A549 (cell line): ENCODE measurements at regions not wholly inside any gene's neighbourhood (a gene's known extent, or its start where the extent isn't known, plus 50 kb on each side); places are given as distances from the start of the nearest gene placed in this dataset.
A peak's percentile ranks its signal among the peaks of the same experiment; 100 is the strongest.

ENCODE experiments used
- ATAC-seq, 2 experiments: fragments of 200-7000 bp in 1 of 2; fragments of >200 bp in 1 of 2; cut with Nextera tagmentation in 1 of 2; cut with Tn5 transposase in 1 of 2; 3 replicates each; pipeline versions ENCODE4 v1.8.0 to v1.9.1; 2018 to 2020; ENCODE audit warnings: mild to moderate bottlenecking in 1 of 2, moderate library complexity in 1 of 2
- CTCF ChIA-PET: fragments of 300-600 bp; sonication (Branson Sonifier 250); formaldehyde crosslinking; extraction: SDS; loops from one replicate; lab custom pipeline; 2021; ENCODE audit warnings: antibody characterized with exemption, inconsistent platforms; lab: Yijun Ruan, JAX
- POLR2A ChIA-PET: fragments of 350-600 bp; formaldehyde crosslinking; extraction: SDS; loops from one replicate; lab custom pipeline; 2021; ENCODE audit warnings: antibody characterized with exemption, inconsistent platforms; lab: Yijun Ruan, JAX
- DNase-seq, 2 experiments: peaks; one replicate each; pipeline versions ENCODE4 v3.0.0 to v3.0.0-alpha.2; 2011 to 2016; ENCODE audit warnings: low read depth in 1 of 2, low spot score in 1 of 2
- FAIRE-seq: peaks from 2 replicates; lab custom pipeline; 2011; peaks lifted over from hg19 to GRCh38; lab: Jason Lieb, UNC
- H3K27ac ChIP-seq, 2 experiments: fragments of >200 bp; sonication (Bioruptor Twin); formaldehyde crosslinking; 3 replicates each; pipeline ENCODE4 v1.5.1; 2016 to 2017
- H3K4me1 ChIP-seq: fragments of >200 bp; sonication (Bioruptor Twin); formaldehyde crosslinking; 3 replicates; pipeline ENCODE4 v1.6.1; 2016
- H3K4me2 ChIP-seq: fragments of >200 bp; sonication (Bioruptor Twin); formaldehyde crosslinking; 3 replicates; pipeline ENCODE4 v1.6.1; 2016
- H3K4me3 ChIP-seq: fragments of >200 bp; sonication (Bioruptor Twin); formaldehyde crosslinking; 3 replicates; pipeline ENCODE4 v1.5.1; 2016
- H3K9me3 ChIP-seq: fragments of >200 bp; sonication (Bioruptor Twin); formaldehyde crosslinking; 3 replicates; pipeline ENCODE4 v1.6.1; 2016
- CBX2 ChIP-seq: fragments of 200-600 bp; sonication (generic); IDR thresholded peaks from 2 replicates; pipeline ENCODE4 v1.6.1; 2016; ENCODE audit warnings: low read depth, mild to moderate bottlenecking, borderline replicate concordance
- CEBPB ChIP-seq, 2 experiments: fragments of >200 bp in 1 of 2; sonication (Bioruptor Twin) in 1 of 2; formaldehyde crosslinking in 1 of 2; IDR thresholded peaks; 2 replicates each; pipeline ENCODE4 v1.6.1; 2012 to 2016
- CHD2 ChIP-seq: fragments of 150-350 bp; IDR thresholded peaks from 2 replicates; pipeline ENCODE4 v1.6.1; 2014; ENCODE audit warnings: low read length; ENCODE audit not compliant: partially characterized antibody
- CHD4 ChIP-seq: fragments of 200-600 bp; sonication (generic); IDR thresholded peaks from 2 replicates; pipeline ENCODE4 v1.6.1; 2016; ENCODE audit warnings: antibody characterized with exemption, mild to moderate bottlenecking, borderline replicate concordance
- EHF ChIP-seq: fragments of 250-450 bp; sonication (Bioruptor Pico); IDR thresholded peaks from 2 replicates; pipeline ENCODE4 v1.5.0; 2020; ENCODE audit warnings: mild to moderate bottlenecking
- EP300 ChIP-seq, 2 experiments: fragments of >200 bp; sonication (Bioruptor Twin); formaldehyde crosslinking; IDR thresholded peaks; 2 replicates in 1 of 2; 3 replicates in 1 of 2; pipeline ENCODE4 v1.6.1; 2016 to 2017
- HEYL ChIP-seq: fragments of 250-450 bp; sonication (Bioruptor Pico); IDR thresholded peaks from 2 replicates; pipeline ENCODE4 v1.8.0; 2021; ENCODE audit warnings: mild to moderate bottlenecking, moderate library complexity
- HOXA7 ChIP-seq: fragments of 250-450 bp; sonication (Bioruptor Pico); IDR thresholded peaks from 2 replicates; pipeline ENCODE4 v1.5.0; 2020; ENCODE audit warnings: mild to moderate bottlenecking, moderate library complexity
- HOXB5 ChIP-seq: fragments of 250-450 bp; sonication (Bioruptor Pico); IDR thresholded peaks from 2 replicates; pipeline ENCODE4 v1.5.0; 2020; ENCODE audit warnings: mild to moderate bottlenecking, moderate library complexity
- JUN ChIP-seq, 2 experiments: fragments of >200 bp; sonication (Bioruptor Twin); formaldehyde crosslinking; IDR thresholded peaks; 2 replicates in 1 of 2; 3 replicates in 1 of 2; pipeline ENCODE4 v1.6.1; 2016 to 2017
- KDM1A ChIP-seq: fragments of 200-600 bp; sonication (generic); IDR thresholded peaks from 2 replicates; pipeline ENCODE4 v1.6.1; 2016; ENCODE audit warnings: low read depth, mild to moderate bottlenecking
- KDM5A ChIP-seq: fragments of 200-600 bp; sonication (generic); IDR thresholded peaks from 2 replicates; pipeline ENCODE4 v1.6.1; 2016; ENCODE audit warnings: antibody characterized with exemption, mild to moderate bottlenecking
- MAZ ChIP-seq: fragments of 150-350 bp; IDR thresholded peaks from 2 replicates; pipeline ENCODE4 v1.6.1; 2014; ENCODE audit warnings: antibody characterized with exemption, low read depth, low read length, borderline replicate concordance
- NFE2L2 ChIP-seq: fragments of 150-350 bp; conservative IDR thresholded peaks from 2 replicates; pipeline ENCODE4 v1.6.1; 2014; ENCODE audit warnings: low read length
- NPAS2 ChIP-seq: fragments of 250-450 bp; sonication (Bioruptor Pico); IDR thresholded peaks from 2 replicates; pipeline ENCODE4 v1.8.0; 2022; ENCODE audit warnings: mild to moderate bottlenecking, moderate library complexity, borderline replicate concordance
- NR3C1 ChIP-seq: fragments of >200 bp; sonication (Bioruptor Twin); formaldehyde crosslinking; IDR thresholded peaks from 3 replicates; pipeline ENCODE4 v1.6.1; 2017
- PHF8 ChIP-seq: fragments of 200-600 bp; sonication (generic); IDR thresholded peaks from 2 replicates; pipeline ENCODE4 v1.6.1; 2016; ENCODE audit warnings: low read depth, mild to moderate bottlenecking, antibody characterized with exemption, moderate library complexity, borderline replicate concordance
- RCOR1 ChIP-seq: fragments of 150-350 bp; IDR thresholded peaks from 2 replicates; pipeline ENCODE4 v1.6.1; 2014; ENCODE audit warnings: antibody characterized with exemption, low read length, low read depth
- RFX5 ChIP-seq: fragments of 450-650 bp; IDR thresholded peaks from 2 replicates; pipeline ENCODE4 v1.7.1; 2014; ENCODE audit warnings: antibody characterized with exemption, mild to moderate bottlenecking, moderate library complexity
- RNF2 ChIP-seq: fragments of 200-600 bp; sonication (generic); IDR thresholded peaks from 2 replicates; pipeline ENCODE4 v1.6.1; 2016; ENCODE audit warnings: low read depth, mild to moderate bottlenecking, antibody characterized with exemption, moderate library complexity, borderline replicate concordance
- SMC3 ChIP-seq: fragments of >200 bp; sonication (Bioruptor Twin); formaldehyde crosslinking; IDR thresholded peaks from 3 replicates; pipeline ENCODE4 v1.6.1; 2018; ENCODE audit warnings: inconsistent platforms
- SREBF2 ChIP-seq: fragments of 450-650 bp; IDR thresholded peaks from 2 replicates; pipeline ENCODE4 v1.6.1; 2014; ENCODE audit warnings: mild to moderate bottlenecking, moderate library complexity
- TFCP2L1 ChIP-seq: fragments of 250-450 bp; sonication (Bioruptor Pico); IDR thresholded peaks from 2 replicates; pipeline ENCODE4 v1.5.0; 2021; ENCODE audit warnings: mild to moderate bottlenecking
- ZC3H11A ChIP-seq: fragments of 450-650 bp; IDR thresholded peaks from 2 replicates; pipeline ENCODE4 v1.6.1; 2014; ENCODE audit warnings: antibody characterized with exemption, mild to moderate bottlenecking
- ZNF302 ChIP-seq: fragments of 250-450 bp; sonication (Bioruptor Pico); IDR thresholded peaks from 2 replicates; pipeline ENCODE4 v1.9.0; 2021; ENCODE audit warnings: inconsistent platforms, mild to moderate bottlenecking, moderate library complexity
- WGBS: methylation state at CpG from one replicate; pipeline ENCODE4 v1.1.6; 2017; ENCODE audit errors: missing lambda C conversion rate; 5-methylcytosine and 5-hydroxymethylcytosine counted together
- TF ChIP-seq, protein P1 (sequence below): IDR thresholded peaks from 2 replicates; pipeline ENCODE4 v1.6.1; 2012; ENCODE audit warnings: low read depth, borderline replicate concordance
- TF ChIP-seq, protein P2 (sequence below): fragments of >200 bp; sonication (Bioruptor Twin); formaldehyde crosslinking; IDR thresholded peaks from 2 replicates; pipeline ENCODE4 v1.6.1; 2016
- TF ChIP-seq, protein P3 (sequence below): fragments of 450-650 bp; IDR thresholded peaks from 2 replicates; pipeline ENCODE4 v1.6.1; 2014; ENCODE audit warnings: antibody characterized with exemption
- TF ChIP-seq, protein P4 (sequence below): fragments of 250-450 bp; sonication (Bioruptor Pico); IDR thresholded peaks from 2 replicates; pipeline ENCODE4 v1.5.0; 2020; ENCODE audit warnings: low read depth, mild to moderate bottlenecking, moderate library complexity
- TF ChIP-seq, protein P5 (sequence below): IDR thresholded peaks from 2 replicates; pipeline ENCODE4 v1.6.1; 2012
- TF ChIP-seq, protein P6 (sequence below): fragments of 250-450 bp; sonication (Bioruptor Pico); IDR thresholded peaks from 2 replicates; pipeline ENCODE4 v1.5.0; 2021; ENCODE audit warnings: mild to moderate bottlenecking, moderate library complexity, borderline replicate concordance

DNA sequence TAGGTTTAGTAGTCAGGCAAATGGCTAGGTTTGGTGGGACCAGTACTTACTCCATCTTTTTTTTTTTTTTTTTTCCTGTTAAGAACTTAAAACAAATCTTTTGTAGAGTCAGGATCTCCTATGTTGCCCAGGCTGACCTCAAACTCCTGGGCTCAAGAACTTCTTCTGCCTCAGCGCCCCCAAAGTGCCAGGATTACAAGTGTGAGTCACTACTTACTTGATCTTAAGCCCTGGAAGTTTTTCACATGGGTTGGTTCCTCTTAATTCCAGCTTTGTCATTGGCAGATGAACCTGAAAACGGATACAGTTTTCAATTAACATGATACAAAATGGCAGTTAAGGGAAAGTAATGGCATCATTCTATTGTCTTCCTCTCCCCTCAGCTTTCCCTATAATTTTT is 179.4 kb upstream of the JAG1 start:
- peak; percentile 13 for FAIRE-seq
- Histone ChIP-seq H3K4me2 (no peak overlapping the region), H3K9me3 (no peaks in the 10 kb centered on the region), H3K27ac (peak overlapping the region; percentile 29 to 89; a peak in 3 of 6 replicates), H3K4me1 (peaks cover 61% of the 10 kb centered on the region), H3K4me3 (no peak overlapping the region)
- no peak for ATAC-seq
- TF ChIP-seq, protein P1, sequence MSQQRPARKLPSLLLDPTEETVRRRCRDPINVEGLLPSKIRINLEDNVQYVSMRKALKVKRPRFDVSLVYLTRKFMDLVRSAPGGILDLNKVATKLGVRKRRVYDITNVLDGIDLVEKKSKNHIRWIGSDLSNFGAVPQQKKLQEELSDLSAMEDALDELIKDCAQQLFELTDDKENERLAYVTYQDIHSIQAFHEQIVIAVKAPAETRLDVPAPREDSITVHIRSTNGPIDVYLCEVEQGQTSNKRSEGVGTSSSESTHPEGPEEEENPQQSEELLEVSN, result no peak
- no peak for TF ChIP-seq RCOR1
- TF ChIP-seq CHD2, result no peak
- TF ChIP-seq TFCP2L1 (CRISPR knock-in tag), result no peak
- no peak for TF ChIP-seq HEYL
- TF ChIP-seq RFX5, result no peak
- no peak for TF ChIP-seq ZNF302 (CRISPR knock-in tag)
- no peak for TF ChIP-seq HOXB5 (CRISPR knock-in tag)
- no peak for TF ChIP-seq KDM1A
- no peak for TF ChIP-seq CEBPB (IDR thresholded peaks at IDR 0.05)
- TF ChIP-seq EHF, result no peak
- TF ChIP-seq, protein P2, sequence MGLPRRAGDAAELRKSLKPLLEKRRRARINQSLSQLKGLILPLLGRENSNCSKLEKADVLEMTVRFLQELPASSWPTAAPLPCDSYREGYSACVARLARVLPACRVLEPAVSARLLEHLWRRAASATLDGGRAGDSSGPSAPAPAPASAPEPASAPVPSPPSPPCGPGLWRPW, result no peak
- no peak for TF ChIP-seq MAZ
- no peak for TF ChIP-seq PHF8
- TF ChIP-seq NR3C1, result no peak
- no peak for TF ChIP-seq RNF2
- no peak for TF ChIP-seq ZC3H11A
- TF ChIP-seq, protein P3, sequence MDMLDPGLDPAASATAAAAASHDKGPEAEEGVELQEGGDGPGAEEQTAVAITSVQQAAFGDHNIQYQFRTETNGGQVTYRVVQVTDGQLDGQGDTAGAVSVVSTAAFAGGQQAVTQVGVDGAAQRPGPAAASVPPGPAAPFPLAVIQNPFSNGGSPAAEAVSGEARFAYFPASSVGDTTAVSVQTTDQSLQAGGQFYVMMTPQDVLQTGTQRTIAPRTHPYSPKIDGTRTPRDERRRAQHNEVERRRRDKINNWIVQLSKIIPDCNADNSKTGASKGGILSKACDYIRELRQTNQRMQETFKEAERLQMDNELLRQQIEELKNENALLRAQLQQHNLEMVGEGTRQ, result no peak
- 79% methylated on average over 2 of the region's 2 CpGs for WGBS
- ChIA-PET CTCF (interaction anchor here (1.7 to 1.9 kb wide), 2 partner anchors 118 to 179 kb away, joined by 3 to 10 read pairs; partner anchors contain the start of gene JAG1), POLR2A (interaction anchor here (0.6 kb wide), 1 partner anchor 414 kb away, joined by 3 read pairs; no protein-coding TSS in a partner anchor)
- DNase-seq, result no peak

DNA sequence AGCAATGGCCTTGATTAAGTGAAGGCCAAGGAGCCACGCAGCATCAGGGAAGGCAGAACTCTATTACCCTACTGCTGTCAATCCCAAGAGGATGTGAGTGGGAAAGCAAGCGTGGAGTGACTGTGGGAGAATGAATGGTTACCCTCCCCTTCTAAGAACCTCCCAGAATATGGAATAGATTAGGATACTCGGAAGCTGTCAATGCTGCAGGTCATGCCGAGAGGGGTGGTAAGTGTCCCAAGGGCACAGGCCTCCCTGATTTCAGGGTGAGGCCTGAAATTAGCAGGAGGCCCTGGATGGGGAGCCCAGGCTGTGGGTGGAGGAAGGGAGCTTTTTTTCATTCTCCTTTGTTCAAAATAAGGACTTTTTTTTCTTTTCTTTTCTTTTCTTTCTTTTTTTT is 179.9 kb upstream of the JAG1 start:
- TF ChIP-seq, protein P4, sequence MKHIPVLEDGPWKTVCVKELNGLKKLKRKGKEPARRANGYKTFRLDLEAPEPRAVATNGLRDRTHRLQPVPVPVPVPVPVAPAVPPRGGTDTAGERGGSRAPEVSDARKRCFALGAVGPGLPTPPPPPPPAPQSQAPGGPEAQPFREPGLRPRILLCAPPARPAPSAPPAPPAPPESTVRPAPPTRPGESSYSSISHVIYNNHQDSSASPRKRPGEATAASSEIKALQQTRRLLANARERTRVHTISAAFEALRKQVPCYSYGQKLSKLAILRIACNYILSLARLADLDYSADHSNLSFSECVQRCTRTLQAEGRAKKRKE (CRISPR knock-in tag), result no peak
- TF ChIP-seq KDM5A, result no peak
- TF ChIP-seq CHD4, result no peak
- TF ChIP-seq HOXA7 (CRISPR knock-in tag), result no peak
- no peak for TF ChIP-seq JUN (IDR thresholded peaks at IDR 0.05)
- no peak for TF ChIP-seq SREBF2
- no peak for TF ChIP-seq ZNF302 (CRISPR knock-in tag)
- no peak for TF ChIP-seq EHF
- no peak for TF ChIP-seq MAZ
- TF ChIP-seq NPAS2 (CRISPR knock-in tag), result no peak
- TF ChIP-seq, protein P5, sequence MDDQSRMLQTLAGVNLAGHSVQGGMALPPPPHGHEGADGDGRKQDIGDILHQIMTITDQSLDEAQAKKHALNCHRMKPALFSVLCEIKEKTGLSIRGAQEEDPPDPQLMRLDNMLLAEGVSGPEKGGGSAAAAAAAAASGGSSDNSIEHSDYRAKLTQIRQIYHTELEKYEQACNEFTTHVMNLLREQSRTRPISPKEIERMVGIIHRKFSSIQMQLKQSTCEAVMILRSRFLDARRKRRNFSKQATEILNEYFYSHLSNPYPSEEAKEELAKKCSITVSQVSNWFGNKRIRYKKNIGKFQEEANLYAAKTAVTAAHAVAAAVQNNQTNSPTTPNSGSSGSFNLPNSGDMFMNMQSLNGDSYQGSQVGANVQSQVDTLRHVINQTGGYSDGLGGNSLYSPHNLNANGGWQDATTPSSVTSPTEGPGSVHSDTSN, result no peak
- TF ChIP-seq HOXB5 (CRISPR knock-in tag), result no peak
- TF ChIP-seq, protein P3, result no peak
- no peak for TF ChIP-seq SMC3
- TF ChIP-seq EP300 (IDR thresholded peaks at IDR 0.05), result no peak
- no peak for TF ChIP-seq NFE2L2
- TF ChIP-seq, protein P6, sequence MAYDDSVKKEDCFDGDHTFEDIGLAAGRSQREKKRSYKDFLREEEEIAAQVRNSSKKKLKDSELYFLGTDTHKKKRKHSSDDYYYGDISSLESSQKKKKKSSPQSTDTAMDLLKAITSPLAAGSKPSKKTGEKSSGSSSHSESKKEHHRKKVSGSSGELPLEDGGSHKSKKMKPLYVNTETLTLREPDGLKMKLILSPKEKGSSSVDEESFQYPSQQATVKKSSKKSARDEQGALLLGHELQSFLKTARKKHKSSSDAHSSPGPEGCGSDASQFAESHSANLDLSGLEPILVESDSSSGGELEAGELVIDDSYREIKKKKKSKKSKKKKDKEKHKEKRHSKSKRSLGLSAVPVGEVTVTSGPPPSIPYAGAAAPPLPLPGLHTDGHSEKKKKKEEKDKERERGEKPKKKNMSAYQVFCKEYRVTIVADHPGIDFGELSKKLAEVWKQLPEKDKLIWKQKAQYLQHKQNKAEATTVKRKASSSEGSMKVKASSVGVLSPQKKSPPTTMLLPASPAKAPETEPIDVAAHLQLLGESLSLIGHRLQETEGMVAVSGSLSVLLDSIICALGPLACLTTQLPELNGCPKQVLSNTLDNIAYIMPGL (CRISPR knock-in tag), result no peak
- no peak for TF ChIP-seq CEBPB (IDR thresholded peaks at IDR 0.05)
- TF ChIP-seq CBX2, result no peak
- FAIRE-seq (no peak), ATAC-seq (no peak), DNase-seq (no peak)
- H3K9me3 ChIP-seq, result no peaks in the 10 kb centered on the region
- peak overlapping the region; percentile 29 to 89; a peak in 4 of 6 replicates for H3K27ac ChIP-seq
- H3K4me1 ChIP-seq, result peaks cover 61% of the 10 kb centered on the region
- no peak overlapping the region for H3K4me3 ChIP-seq
- POLR2A ChIA-PET, result interaction anchor here (0.6 kb wide), 1 partner anchor 413 kb away, joined by 3 read pairs; no protein-coding TSS in a partner anchor
- CTCF ChIA-PET, result interaction anchor here (0.7 to 1.9 kb wide), 3 partner anchors 93 to 179 kb away, joined by 3 to 10 read pairs (median 3); partner anchors contain the start of gene JAG1
- no peak overlapping the region for H3K4me2 ChIP-seq
- WGBS, result 95% methylated on average over 4 of the region's 4 CpGs
